Immature natural killer cell (primary cell): ENCODE measurements at regions not wholly inside any gene's neighbourhood (a gene's known extent, or its start where the extent isn't known, plus 50 kb on each side); places are given as distances from the start of the nearest gene placed in this dataset.

ENCODE experiments used
- DNase-seq, 3 donors: peaks; one replicate each; pipeline ENCODE4 v3.0.0; 2022; ENCODE audit warnings: mixed read lengths in 1 of 3
- H3K27ac Mint-ChIP-seq, 6 donors: one replicate each; pipeline ENCODE4 v1.8.0; 2020; ENCODE audit warnings: mixed read lengths in 6 of 6, mild to moderate bottlenecking in 5 of 6, inconsistent platforms in 4 of 6, moderate library complexity in 3 of 6
- H3K27me3 Mint-ChIP-seq, 3 donors: one replicate each; pipeline ENCODE4 v1.8.0; 2020 to 2021; ENCODE audit warnings: low read depth in 3 of 3, mild to moderate bottlenecking in 3 of 3, mixed read lengths in 3 of 3, moderate library complexity in 3 of 3, inconsistent platforms in 1 of 3
- H3K36me3 Mint-ChIP-seq, 3 donors: one replicate each; pipeline ENCODE4 v1.8.0; 2020; ENCODE audit warnings: mixed read lengths in 3 of 3, inconsistent platforms in 2 of 3, mild to moderate bottlenecking in 2 of 3
- H3K4me1 Mint-ChIP-seq, 2 donors: one replicate each; pipeline ENCODE4 v1.8.0; 2020; ENCODE audit warnings: inconsistent platforms in 2 of 2, mild to moderate bottlenecking in 2 of 2, mixed read lengths in 2 of 2, moderate library complexity in 1 of 2
- H3K4me3 Mint-ChIP-seq, 5 donors: one replicate each; pipeline ENCODE4 v1.8.0; 2020; ENCODE audit warnings: mild to moderate bottlenecking in 5 of 5, mixed read lengths in 5 of 5, inconsistent platforms in 3 of 5, moderate library complexity in 3 of 5
- H3K9me3 Mint-ChIP-seq, 6 donors: one replicate each; pipeline ENCODE4 v1.8.0; 2020; ENCODE audit warnings: mild to moderate bottlenecking in 6 of 6, mixed read lengths in 6 of 6, inconsistent platforms in 4 of 6, moderate library complexity in 3 of 6

DNA sequence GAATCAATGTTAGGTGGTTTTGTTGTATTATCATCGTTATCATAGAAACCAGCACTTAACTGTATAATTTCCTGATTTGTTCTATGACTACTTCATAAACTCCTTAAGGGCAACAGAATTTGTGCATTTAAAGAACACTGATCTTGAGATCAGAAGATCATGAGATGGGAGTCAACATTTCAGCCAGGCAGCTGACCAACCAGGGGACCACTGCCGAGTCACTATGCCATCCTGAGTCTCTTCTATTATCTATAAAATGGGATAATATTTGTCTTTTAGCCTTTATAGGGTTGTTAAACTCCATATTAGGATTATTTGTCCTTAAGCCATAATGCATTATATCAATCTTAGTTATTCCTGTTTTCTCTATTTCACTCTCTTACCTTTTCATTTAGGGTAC, 261.7 kb downstream of the GPAM start:
- Mint-ChIP-seq H3K27me3 (peaks cover 0 to 2% (median 0%) of the 10 kb centered on the region in 3 donors), H3K27ac (no peak overlapping the region), H3K4me3 (no peak overlapping the region), H3K4me1 (no peaks in the 10 kb centered on the region), H3K9me3 (peaks cover 0 to 2% (median 0%) of the 10 kb centered on the region in 6 donors), H3K36me3 (no peaks in the 10 kb centered on the region)
- no peak for DNase-seq

DNA sequence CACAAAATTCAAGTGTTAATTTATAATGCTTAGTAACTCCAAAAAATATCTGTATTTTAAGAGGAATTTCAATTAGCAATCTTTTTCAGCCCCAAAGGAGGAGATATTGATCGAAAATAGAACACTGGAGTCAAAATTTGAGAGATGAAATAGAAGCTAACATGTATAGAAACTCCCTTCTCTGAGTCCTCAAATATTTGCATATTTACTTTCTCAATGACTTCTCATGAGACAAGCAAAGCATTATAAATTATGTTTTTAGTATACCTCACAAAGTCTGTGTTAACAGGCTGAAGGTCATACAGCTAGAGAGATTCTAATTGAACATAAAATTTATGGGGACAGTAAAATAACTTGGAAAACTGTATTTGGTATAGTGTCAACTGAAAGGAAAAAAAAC, 260.5 kb downstream of the GPAM start:
- H3K27me3 Mint-ChIP-seq, result peaks cover 0 to 2% (median 0%) of the 10 kb centered on the region in 3 donors

DNA sequence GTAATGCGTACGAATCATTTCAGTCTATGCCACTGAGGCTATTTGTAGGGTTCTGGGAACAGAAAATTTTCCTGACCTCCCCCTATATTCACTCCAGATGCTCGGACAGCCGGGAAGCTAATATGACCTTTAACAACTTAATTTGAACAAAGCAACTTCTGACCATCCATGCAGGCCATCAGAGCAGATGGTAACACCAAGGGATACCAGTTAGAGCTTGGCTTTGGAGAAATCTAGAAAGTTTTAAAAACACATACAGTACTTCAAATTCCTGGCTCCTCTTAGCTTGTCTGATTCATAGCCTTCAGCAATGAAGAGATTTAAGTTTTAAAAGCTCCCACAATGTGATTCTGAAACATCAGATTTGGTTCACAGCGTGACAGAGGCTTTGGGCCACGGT, 257.3 kb downstream of the GPAM start:
- Mint-ChIP-seq H3K4me1 (no peaks in the 10 kb centered on the region), H3K9me3 (peaks cover 0 to 4% (median under 1%) of the 10 kb centered on the region in 6 donors), H3K4me3 (no peak overlapping the region), H3K27ac (no peak overlapping the region), H3K36me3 (no peaks in the 10 kb centered on the region), H3K27me3 (no peaks in the 10 kb centered on the region)
- DNase-seq, result no peak

More for the DNA sequence above, 260.5 kb downstream of the GPAM start:
- H3K36me3 Mint-ChIP-seq, result no peaks in the 10 kb centered on the region
- H3K4me1 Mint-ChIP-seq, result no peaks in the 10 kb centered on the region
- peaks cover 0 to 4% (median under 1%) of the 10 kb centered on the region in 6 donors for H3K9me3 Mint-ChIP-seq
- no peak overlapping the region for H3K4me3 Mint-ChIP-seq
- DNase-seq, result no peak
- no peak overlapping the region for H3K27ac Mint-ChIP-seq

DNA sequence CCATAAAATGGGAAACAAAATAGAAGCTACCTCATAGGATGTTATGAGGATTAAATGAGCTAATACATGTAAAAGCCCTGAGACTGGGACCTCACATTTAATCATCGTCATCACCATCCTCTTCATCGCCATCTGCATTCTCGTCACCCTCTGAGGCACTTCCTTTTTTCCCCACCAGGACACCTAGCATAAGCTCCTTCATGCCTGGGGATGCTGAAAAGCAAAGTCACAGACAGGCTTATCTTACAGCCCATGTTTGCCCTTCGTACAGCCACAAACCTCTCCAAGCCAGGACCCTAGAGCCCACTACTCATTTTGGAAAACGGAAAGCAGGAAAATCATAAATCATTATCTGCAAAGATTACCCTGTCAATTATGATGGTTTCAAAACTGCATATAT, 249.6 kb downstream of the GPAM start:
- Mint-ChIP-seq H3K9me3 (peaks cover 0 to 5% (median 0%) of the 10 kb centered on the region in 6 donors), H3K4me3 (no peak overlapping the region), H3K36me3 (no peaks in the 10 kb centered on the region), H3K27ac (no peak overlapping the region), H3K27me3 (peaks cover 0 to 2% (median 0%) of the 10 kb centered on the region in 3 donors), H3K4me1 (no peaks in the 10 kb centered on the region)
- no peak for DNase-seq

DNA sequence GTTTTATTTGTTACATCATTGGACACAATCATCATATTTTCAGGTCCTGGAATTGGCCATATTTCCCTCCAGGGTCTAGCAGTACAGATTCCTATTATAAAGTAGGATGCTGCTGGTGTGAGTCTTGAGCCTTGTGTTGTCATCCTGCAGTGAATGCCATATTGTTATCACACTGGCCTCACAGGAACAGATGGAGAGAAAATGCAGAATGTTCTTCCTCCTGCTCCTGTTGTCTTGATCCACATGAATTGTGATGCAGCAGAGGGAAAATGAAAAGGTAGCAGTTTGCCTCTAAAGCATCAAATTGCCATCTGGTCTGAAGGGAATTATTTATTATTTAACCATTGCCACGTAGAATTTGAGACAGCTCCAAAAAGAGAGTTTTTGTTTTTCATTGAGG, 248.6 kb downstream of the GPAM start:
- H3K27me3 Mint-ChIP-seq, result peaks cover 0 to 2% (median 0%) of the 10 kb centered on the region in 3 donors
- no peak for DNase-seq
- no peaks in the 10 kb centered on the region for H3K36me3 Mint-ChIP-seq
- H3K4me1 Mint-ChIP-seq, result no peaks in the 10 kb centered on the region
- peaks cover 0 to 5% (median 0%) of the 10 kb centered on the region in 6 donors for H3K9me3 Mint-ChIP-seq
- H3K4me3 Mint-ChIP-seq, result no peak overlapping the region
- no peak overlapping the region for H3K27ac Mint-ChIP-seq

DNA sequence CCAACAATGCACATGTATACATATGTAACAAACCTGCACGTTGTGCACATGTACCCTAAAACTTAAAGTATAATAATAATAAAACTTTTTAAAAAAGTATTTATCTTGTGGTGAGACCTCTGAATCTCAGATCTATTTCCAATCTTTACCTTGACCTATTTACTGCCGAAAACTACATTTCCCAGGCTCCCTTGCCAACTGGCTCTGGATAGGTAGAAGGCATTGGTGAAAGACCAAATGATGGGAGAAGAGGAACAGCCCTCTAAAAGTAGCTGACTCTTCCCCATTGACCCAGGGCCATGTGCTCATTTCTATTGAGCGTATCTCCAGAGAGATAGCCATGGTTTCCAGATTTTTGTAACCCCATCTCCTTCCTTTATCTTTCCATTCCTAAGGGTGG, 247.4 kb downstream of the GPAM start:
- no peak for DNase-seq
- no peak overlapping the region for H3K27ac Mint-ChIP-seq
- peaks cover 0 to 5% (median 0%) of the 10 kb centered on the region in 6 donors for H3K9me3 Mint-ChIP-seq
- no peak overlapping the region for H3K4me3 Mint-ChIP-seq
- no peaks in the 10 kb centered on the region for H3K36me3 Mint-ChIP-seq
- no peaks in the 10 kb centered on the region for H3K4me1 Mint-ChIP-seq
- H3K27me3 Mint-ChIP-seq, result peaks cover 0 to 3% (median 2%) of the 10 kb centered on the region in 3 donors

DNA sequence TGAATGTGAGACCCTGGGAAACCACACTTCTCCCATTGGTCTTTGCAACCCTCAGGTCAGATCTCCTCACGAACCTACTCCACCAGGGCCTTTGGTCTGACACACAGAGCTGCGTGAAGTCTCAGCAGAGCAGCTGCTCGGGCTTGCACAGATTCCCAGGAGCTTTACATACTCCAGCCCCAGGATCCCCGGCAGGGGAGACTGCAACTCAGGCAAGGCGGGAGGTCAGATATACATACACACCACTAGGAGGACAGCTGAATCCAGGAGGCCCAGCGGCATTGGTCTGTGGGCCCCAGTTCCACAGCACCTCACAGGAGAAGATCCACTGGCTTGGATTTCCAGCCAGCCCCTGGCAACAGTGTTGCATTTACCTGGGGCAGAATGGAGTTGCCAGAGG, 239.2 kb downstream of the GPAM start:
- H3K36me3 Mint-ChIP-seq, result peaks cover 0 to 4% (median 0%) of the 10 kb centered on the region in 3 donors
- peaks cover 0 to 7% (median 3%) of the 10 kb centered on the region in 3 donors for H3K27me3 Mint-ChIP-seq
- H3K9me3 Mint-ChIP-seq, result peaks cover 4 to 24% (median 8%) of the 10 kb centered on the region in 6 donors
- H3K4me3 Mint-ChIP-seq, result no peak overlapping the region
- no peak for DNase-seq
- no peaks in the 10 kb centered on the region for H3K4me1 Mint-ChIP-seq
- no peak overlapping the region for H3K27ac Mint-ChIP-seq

DNA sequence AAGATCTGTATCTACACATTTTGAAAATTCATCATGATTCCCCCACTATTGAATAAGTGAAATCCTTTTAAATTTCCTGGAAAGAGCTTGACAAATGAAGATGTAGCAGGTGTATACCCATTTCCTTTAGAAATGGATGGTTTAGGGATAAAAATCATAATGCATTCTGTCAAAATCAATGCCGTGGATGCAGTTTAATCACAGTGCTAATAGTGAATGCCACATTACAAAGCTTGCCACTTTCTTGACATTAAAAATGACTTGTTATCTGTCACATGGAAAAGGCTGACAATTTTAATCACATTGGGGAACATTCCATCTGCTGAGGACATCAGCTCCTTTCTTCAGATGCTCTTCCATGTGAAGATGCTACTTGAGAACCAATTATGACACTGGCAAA, 229.6 kb downstream of the GPAM start:
- no peak overlapping the region for H3K27ac Mint-ChIP-seq
- H3K4me3 Mint-ChIP-seq, result no peak overlapping the region
- H3K27me3 Mint-ChIP-seq, result peaks cover 0 to 2% (median 1%) of the 10 kb centered on the region in 3 donors
- H3K36me3 Mint-ChIP-seq, result peaks cover 0 to 3% (median 0%) of the 10 kb centered on the region in 3 donors
- no peak for DNase-seq
- H3K9me3 Mint-ChIP-seq, result peaks cover 5 to 32% (median 16%) of the 10 kb centered on the region in 6 donors
- H3K4me1 Mint-ChIP-seq, result no peaks in the 10 kb centered on the region

DNA sequence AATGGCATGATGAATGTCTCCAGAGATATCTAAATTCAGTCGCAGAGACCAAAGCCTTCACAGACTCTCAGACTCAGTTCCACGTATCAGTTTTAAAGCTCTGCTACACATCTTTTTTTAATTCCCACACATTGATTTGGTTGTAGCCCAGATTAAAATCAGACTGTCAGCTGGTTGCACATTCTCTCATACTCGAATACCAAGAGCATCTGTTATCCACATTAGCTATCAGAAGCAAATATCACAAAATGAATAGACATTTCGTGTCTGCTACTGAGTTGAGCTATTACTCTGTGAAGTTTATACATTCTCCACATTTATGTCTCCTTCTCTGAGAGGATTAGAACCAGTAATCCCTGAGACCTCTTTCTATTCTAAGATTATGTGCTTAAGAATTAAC, 229.2 kb downstream of the GPAM start:
- Mint-ChIP-seq H3K27ac (no peak overlapping the region), H3K4me3 (no peak overlapping the region), H3K27me3 (peaks cover 0 to 2% (median 1%) of the 10 kb centered on the region in 3 donors), H3K36me3 (peaks cover 0 to 3% (median 0%) of the 10 kb centered on the region in 3 donors), H3K9me3 (peaks cover 5 to 32% (median 16%) of the 10 kb centered on the region in 6 donors), H3K4me1 (no peaks in the 10 kb centered on the region)
- no peak for DNase-seq

DNA sequence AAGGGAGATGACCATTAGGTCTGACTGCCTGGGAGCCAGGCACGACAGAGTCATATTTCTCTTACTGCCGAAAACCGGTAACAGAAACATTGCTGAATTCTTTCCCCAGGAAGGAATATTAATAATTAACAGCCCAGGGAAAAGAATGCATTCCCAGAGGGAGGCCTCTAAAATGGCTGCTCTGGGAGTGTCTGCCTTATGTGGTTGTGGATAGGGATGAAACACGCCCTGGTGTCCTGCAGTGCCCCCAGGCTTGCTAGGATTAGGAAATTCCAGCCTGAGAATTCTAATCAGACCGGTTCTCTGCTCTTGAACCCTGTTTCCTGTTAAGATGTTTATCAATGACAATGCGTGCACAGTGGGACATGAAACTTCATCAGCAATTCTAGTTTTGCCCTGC, 226.7 kb downstream of the GPAM start:
- H3K27me3 Mint-ChIP-seq, result peaks cover 0 to 2% (median 1%) of the 10 kb centered on the region in 3 donors
- DNase-seq, result no peak
- peaks cover 9 to 36% (median 17%) of the 10 kb centered on the region in 6 donors for H3K9me3 Mint-ChIP-seq
- H3K27ac Mint-ChIP-seq, result no peak overlapping the region
- H3K4me1 Mint-ChIP-seq, result no peaks in the 10 kb centered on the region
- H3K4me3 Mint-ChIP-seq, result no peak overlapping the region
- H3K36me3 Mint-ChIP-seq, result peaks cover 0 to 3% (median 0%) of the 10 kb centered on the region in 3 donors

DNA sequence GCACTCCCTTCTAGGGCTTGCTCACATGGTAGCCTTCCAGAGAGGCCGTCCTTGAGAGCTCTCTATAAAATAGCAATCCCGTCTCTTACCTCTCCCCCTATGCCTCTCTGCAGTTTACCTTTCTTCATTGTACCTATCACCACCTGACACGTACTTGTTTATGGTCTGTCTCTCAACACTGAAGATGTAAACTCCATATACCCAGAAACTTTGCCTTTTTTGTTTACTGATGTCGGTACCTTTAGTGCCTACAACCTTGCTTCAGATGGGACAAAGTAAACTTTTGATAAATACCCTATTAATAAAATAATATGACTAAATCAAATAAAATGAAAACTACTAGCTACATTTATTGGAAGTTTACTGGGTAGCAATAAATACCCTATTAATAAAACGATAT, 220.6 kb downstream of the GPAM start:
- no peak for DNase-seq
- Mint-ChIP-seq H3K27ac (no peak overlapping the region), H3K36me3 (no peaks in the 10 kb centered on the region), H3K4me3 (no peak overlapping the region), H3K9me3 (peaks cover 3 to 12% (median 5%) of the 10 kb centered on the region in 6 donors), H3K4me1 (no peaks in the 10 kb centered on the region), H3K27me3 (peaks cover 3 to 4% (median 4%) of the 10 kb centered on the region in 3 donors)

DNA sequence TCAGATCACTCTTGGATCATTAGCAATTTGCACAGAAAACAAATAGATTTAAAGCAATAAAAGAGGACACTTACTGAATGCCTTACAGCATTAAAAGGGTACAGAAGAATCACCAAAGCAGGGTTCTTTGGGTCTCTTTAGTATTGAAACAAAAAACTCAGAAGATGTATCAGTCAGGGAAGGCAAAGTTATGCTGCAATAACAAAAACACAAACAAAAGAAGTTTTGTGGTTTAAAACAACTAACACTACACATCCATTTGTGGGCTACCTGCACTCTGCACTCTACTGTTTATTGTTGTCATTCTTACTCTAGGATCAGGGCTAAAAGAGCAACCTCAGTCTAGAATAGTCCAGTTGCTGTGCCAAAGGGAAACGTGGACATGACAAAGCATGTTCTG, 216.4 kb downstream of the GPAM start:
- Mint-ChIP-seq H3K27me3 (peaks cover 4 to 5% (median 4%) of the 10 kb centered on the region in 3 donors), H3K27ac (no peak overlapping the region), H3K9me3 (peaks cover 0 to 7% (median 0%) of the 10 kb centered on the region in 6 donors), H3K4me3 (no peak overlapping the region), H3K4me1 (no peaks in the 10 kb centered on the region), H3K36me3 (no peaks in the 10 kb centered on the region)
- DNase-seq, result no peak

DNA sequence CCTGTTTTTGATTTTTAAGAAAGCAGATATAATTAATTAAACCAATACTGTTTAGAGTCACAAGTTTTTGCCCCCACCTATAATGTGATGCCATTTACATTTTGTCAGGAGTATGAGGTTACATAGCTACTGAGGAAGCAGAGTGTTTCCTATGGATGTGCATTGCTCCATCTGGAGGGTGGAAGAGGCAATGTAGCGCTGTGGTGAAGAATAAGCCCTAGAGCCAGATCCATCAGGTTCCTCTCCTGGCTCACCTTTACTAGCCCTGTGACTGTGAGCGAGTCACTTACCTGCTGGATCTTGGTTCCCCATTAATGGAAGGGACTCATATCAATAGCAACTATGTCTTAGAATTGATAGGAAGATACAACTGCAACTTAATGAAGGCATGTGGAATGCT, 216.0 kb downstream of the GPAM start:
- H3K27ac Mint-ChIP-seq, result no peak overlapping the region
- DNase-seq, result no peak
- peaks cover 0 to 7% (median 0%) of the 10 kb centered on the region in 6 donors for H3K9me3 Mint-ChIP-seq
- peaks cover 4 to 5% (median 4%) of the 10 kb centered on the region in 3 donors for H3K27me3 Mint-ChIP-seq
- H3K36me3 Mint-ChIP-seq, result no peaks in the 10 kb centered on the region
- no peak overlapping the region for H3K4me3 Mint-ChIP-seq
- H3K4me1 Mint-ChIP-seq, result no peaks in the 10 kb centered on the region

DNA sequence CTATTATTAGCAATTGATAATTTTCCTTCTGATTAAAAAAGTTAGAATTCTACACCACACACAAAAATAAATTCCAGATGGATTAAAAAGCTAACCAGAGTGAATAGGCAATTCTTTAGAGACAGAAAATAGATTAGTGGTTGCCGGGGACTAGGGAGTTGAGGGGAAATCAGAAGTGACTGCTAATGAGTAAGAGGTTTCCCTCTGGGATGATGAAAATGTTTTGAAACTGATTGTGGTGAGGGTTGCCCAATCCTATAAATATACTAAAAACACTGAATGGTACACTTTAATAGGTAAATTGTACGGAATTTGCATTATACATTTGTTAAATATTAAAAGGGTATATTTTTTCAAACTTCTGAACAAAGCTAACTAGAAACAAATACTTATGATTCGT, 214.9 kb downstream of the GPAM start:
- H3K27me3 Mint-ChIP-seq, result peaks cover 2 to 6% (median 6%) of the 10 kb centered on the region in 3 donors
- H3K27ac Mint-ChIP-seq, result no peak overlapping the region
- peaks cover 0 to 7% (median 0%) of the 10 kb centered on the region in 6 donors for H3K9me3 Mint-ChIP-seq

DNA sequence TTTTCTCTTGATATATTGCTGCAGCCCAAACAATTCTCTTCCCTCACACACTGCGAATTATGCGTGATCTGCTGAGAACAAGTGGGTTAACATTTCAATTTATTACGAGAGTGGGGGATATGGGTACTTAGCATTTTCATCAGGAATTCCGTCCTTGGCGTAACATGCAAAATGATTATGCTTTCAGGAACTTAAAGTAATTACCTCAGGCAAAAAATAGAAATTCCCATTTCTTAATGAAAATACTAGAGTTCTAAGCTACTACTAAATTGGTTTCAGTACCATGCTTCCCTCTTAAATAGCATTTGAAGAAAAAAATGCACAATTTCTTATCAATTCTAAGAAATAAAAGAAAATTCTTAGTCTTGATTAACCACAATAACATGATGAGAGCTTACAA, 213.5 kb downstream of the GPAM start:
- Mint-ChIP-seq H3K27ac (no peak overlapping the region), H3K4me3 (no peak overlapping the region), H3K4me1 (no peaks in the 10 kb centered on the region), H3K9me3 (peaks cover 0 to 5% (median 0%) of the 10 kb centered on the region in 6 donors), H3K27me3 (peaks cover 2 to 6% (median 6%) of the 10 kb centered on the region in 3 donors), H3K36me3 (no peaks in the 10 kb centered on the region)
- DNase-seq, result no peak

More for the DNA sequence above, 214.9 kb downstream of the GPAM start:
- Mint-ChIP-seq H3K36me3 (no peaks in the 10 kb centered on the region), H3K4me3 (no peak overlapping the region), H3K4me1 (no peaks in the 10 kb centered on the region)
- no peak for DNase-seq
